ENCODE measurements at regions not wholly inside any gene's neighbourhood (a gene's known extent, or its start where the extent isn't known, plus 50 kb on each side); places are given as distances from the start of the nearest gene placed in this dataset.

GRCh38 chr11:44466531-44467205, 98.8 kb upstream of the CD82 start:
- TF ChIP-seq CTCF (IDR thresholded peaks at IDR 0.05 in 2 of 3, conservative IDR thresholded peaks at IDR 0.05 in 1 of 3; ENCODE audit: borderline replicate concordance in 1 of 3, insufficient read depth in 1 of 3, low read depth in 2 of 3, low read length in 2 of 3) (no peak), YY1 (IDR thresholded peaks at IDR 0.05; ENCODE audit: extremely low read depth, insufficient replicate concordance, low read depth, low read length) (no peak), SIN3A (IDR thresholded peaks at IDR 0.05; ENCODE audit: low read depth) (no peak), TCF7L2 (IDR thresholded peaks at IDR 0.05; ENCODE audit: borderline replicate concordance, extremely low read depth, insufficient read depth, insufficient read length) (no peak)

Data from HCT116 (cell line).